ENCODE measurements at regions not wholly inside any gene's neighbourhood (a gene's known extent, or its start where the extent isn't known, plus 50 kb on each side); places are given as distances from the start of the nearest gene placed in this dataset.

DNA sequence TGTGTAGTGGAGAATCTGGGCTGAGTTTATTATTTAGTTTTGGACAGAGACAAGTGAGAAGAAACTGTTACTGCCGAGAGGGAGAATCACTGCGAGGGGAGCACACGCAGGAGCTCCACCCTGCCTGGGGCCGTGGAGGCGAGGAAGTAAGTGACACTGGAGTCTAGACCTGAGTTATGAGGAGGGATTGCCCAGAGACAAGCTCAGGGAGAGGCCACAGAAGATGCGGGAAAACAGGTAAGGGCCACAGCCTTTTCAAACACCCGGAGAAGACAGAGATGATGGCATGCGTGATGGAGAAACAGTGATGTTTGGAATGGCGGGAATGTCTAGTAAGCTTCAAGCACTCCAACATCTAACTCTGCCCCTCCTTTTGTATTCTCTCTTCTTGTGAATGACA is 84.1 kb downstream of the TNFSF11 start:
- no peak for DNase-seq (ENCODE audit: low spot score)

DNA sequence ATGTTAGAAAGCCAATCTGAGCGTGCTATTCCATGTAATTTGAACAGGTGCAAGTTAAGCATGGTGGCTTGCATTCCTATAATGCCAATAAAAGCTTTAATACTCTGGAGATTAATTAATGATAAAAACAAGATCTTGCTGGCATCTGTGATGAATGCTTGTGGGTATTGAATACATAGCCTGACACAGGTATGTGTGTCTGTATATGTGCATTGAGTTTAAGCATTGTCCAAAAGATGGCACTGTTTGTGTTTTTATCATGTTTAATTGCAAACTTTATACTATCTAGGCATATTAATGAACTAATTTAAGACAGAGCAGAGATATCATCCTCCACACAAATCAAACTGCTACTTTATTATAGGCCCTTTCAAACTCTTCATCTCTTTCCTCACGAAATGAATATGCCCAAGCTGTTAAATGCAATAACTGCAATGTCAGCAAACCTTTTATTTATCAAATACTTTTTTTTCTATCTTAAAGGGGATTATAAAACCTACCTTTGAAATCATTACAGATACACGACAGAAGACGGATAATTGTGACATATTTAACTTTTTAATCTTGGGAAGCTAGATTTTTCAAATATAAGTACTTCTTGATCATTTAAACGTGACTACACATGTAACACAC is 86.5 kb downstream of the TNFSF11 start:
- no peak for DNase-seq (ENCODE audit: low spot score)

GRCh38 chr13:42667638-42668037 is 93.7 kb downstream of the TNFSF11 start:
- no peak for DNase-seq (ENCODE audit: low spot score)

DNA sequence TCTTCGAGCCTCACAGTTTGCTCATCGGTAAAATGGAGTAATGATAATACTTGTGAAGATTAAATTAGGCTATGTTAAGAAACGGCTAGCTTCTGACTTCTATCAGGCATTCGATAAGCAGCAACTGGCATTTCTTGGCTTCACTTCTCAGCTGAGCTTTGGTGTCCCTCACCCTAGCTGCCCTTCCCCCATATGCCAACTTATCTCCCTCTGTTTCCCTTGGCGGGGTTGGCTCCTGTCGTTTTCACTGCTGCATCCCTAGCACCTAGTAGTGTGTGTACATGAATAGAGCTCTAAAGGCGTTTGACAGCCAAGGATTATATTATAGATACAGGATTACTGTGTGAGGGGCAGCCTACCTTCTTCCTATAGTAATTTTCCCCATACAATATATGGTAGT is 97.5 kb downstream of the TNFSF11 start:
- no peak for DNase-seq (ENCODE audit: low spot score)

DNA sequence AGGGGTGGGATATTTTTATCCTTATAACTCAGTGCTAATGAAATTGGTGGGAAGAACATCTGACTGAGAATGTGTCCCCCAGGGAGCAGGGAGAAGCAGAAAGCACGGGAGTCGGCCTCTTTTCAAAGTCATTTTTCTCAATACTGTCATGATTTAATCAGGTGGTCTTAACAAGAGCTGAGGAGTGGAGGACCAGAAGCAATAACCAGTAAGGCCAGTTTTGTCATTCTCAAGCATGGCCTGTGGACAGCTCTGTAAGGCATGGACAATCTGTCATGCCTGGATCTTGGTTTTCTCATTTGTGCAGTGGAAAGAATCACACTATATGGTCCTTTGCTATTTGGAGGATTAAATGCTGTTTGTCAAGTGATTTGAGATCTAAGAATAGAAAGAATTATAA is 99.7 kb downstream of the TNFSF11 start:
- no peak for DNase-seq (ENCODE audit: low spot score)

GRCh38 chr13:42680748-42681147 is 100.6 kb upstream of the FAM216B start:
- DNase-seq (ENCODE audit: low spot score), result no peak

DNA sequence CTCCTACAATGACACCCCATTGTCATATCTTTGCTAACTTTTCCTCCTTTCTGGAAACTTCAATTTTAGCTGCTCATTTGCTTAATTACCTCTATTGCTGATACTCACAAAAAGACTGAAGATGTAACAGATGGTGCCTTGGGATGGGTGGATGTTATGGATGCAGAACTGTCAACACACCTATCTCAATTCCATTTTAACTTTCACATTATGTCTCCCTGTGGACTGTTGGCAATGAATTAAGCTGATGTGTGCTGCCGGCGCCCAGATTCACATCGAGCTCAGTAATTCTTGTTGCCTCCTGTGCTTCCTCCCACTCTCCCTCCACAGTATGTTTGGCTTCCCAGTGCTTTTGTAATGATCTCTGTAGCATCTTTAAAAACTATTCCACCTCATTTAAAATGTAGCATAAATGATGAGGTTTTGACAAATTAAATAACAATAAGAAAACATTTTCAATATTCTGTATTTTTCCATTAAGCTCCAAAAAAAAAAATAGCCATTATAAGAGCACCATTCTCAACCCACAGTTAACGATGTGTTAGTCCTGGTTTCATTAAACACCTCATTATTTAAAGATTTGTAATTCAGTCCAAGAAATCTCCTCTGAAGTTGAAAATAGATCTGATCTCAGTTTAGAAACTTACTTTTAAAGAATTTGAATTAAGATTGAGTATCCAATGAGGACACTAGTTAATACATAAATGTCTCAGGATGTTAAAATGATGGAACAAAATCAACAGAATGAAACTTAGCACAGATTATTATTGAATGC is 99.9 kb upstream of the FAM216B start:
- DNase-seq (ENCODE audit: low spot score), result no peak

DNA sequence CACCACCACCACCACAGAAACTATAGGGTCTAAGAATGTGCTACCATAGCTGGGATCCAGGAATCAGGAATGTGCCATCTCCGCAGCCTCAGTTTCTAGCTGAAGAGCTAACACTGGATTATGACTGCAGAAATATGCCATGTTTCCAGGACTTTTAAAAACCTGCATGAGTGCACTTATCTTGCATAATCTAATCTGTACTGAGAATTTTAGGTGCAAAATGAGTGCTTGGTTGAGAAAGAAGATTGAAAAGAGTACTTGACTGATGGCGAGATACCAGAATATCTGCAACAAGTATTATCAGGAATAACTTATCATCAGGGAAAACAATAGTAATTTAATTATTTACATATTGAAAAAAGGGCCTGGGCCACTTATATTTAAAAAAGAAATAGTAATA is 97.2 kb upstream of the FAM216B start:
- DNase-seq (ENCODE audit: low spot score), result no peak

DNA sequence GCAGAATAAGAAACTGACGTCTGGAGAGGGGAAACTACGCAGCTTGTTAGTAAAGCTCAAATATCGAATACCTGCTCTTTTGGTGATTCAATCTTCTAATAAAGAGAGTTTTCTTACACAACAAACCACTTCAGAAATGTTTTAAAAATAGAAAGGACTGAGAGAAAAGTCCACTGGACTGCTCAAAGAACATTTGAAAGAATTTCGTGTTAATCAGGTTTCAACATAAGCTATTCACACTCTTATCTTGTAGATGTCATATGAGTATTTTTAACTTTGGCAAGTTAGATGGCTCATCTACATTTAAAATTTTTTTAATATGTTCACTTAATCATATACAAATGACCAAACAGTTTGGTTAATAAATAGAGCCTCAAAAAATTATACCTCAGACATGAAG is 95.6 kb upstream of the FAM216B start:
- no peak for DNase-seq (ENCODE audit: low spot score)

GRCh38 chr13:42686165-42686564 is 95.2 kb upstream of the FAM216B start:
- no peak for DNase-seq (ENCODE audit: low spot score)

DNA sequence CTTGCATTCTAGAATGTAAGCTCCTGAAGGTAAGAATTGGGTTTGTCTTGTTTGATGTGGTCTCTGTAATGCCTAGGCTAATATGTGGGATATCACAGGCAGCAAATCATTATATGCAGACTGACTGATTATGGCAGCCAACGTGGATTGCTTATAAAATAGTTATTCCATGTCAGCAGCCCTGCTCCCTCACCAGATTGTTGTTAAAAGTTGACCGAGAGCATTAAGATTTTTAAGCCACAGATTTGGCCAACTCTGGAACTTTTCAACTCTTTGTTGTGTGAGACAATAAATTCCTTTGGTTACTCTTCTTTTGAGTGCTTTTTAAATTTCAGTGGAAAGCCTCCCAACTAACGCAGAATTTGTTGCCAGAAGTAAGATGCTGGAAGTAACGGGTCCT is 92.6 kb upstream of the FAM216B start:
- DNase-seq (ENCODE audit: low spot score), result no peak

DNA sequence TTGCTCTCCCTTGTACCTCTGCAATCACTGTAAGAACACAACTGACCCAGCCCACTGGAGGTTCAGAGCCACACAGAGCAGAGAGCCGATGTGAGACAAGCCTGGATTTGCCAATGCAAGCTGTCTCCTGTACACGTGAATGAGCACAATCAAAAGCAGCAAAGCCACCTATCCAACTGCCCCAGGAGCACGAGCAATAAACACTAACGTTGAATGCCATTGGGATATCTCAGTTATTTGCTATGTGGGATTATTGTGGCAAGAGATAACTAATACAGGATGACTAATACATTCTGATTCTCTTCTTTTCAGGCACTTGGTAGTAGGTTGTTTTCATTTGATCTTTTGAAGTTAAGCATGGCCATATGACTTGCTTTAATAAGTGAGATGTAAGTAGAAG is 85.2 kb upstream of the FAM216B start:
- DNase-seq (ENCODE audit: low spot score), result no peak

DNA sequence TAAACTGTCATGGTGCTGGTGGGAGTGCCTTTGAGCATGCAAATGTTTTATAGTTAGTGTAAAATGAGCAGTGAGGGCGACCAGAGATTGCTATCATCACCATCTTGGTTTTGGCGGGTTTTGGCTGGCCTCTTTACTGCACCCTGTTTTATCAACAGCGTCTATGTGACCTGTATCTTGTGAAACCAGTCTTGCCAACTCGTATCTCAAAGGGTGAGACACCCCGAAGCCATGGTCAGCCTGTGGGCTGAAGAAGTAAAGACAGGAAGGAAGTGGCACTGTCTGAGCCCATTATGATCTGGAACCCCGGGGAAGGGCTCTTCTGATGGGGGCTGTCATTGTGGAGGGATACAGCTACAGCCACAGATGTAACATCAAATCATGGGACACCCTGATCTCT is 81.5 kb upstream of the FAM216B start:
- no peak for DNase-seq (ENCODE audit: low spot score)

DNA sequence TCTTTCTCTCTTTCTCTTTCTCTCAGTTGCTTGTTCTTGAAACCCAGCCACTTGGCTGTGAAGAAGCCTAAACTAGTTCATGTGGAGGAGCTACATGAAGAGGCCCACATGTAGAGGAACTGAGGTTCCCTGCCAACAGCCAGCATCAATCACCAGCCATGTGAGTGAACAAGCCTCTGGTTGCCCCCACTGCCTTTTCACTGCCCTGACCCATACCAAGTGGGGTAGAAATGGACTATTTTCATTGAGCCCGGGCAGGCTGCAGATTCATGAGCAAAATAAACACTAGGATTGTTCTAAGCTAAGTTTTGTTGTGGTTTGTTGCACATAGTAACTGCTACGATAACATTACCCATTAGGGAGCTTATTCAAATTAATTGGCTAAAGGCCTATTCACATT is 78.7 kb upstream of the FAM216B start:
- no peak for DNase-seq (ENCODE audit: low spot score)

DNA sequence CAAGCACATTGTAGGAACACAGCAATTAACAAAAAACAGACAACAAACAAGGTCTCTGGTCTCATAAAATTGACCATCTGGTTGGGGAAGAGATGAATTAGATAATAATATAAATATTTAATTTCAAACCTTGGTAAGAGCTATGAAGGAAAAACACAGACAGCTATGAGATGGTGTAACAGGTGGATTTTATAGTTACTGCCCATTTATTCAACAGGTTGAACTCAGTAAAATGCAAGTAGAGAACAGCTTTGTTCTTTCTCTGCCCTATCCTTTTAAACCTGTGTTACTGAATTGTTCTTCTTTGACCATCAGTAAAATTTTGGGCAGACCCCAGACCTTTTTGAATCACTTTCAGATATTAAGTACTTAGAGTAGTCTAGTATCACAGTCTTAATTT is 77.6 kb upstream of the FAM216B start:
- no peak for DNase-seq (ENCODE audit: low spot score)

GRCh38 chr13:42706286-42706685 is 75.1 kb upstream of the FAM216B start:
- DNase-seq (ENCODE audit: low spot score), result no peak

GRCh38 chr13:42707048-42707447 is 74.3 kb upstream of the FAM216B start:
- no peak for DNase-seq (ENCODE audit: low spot score)

DNA sequence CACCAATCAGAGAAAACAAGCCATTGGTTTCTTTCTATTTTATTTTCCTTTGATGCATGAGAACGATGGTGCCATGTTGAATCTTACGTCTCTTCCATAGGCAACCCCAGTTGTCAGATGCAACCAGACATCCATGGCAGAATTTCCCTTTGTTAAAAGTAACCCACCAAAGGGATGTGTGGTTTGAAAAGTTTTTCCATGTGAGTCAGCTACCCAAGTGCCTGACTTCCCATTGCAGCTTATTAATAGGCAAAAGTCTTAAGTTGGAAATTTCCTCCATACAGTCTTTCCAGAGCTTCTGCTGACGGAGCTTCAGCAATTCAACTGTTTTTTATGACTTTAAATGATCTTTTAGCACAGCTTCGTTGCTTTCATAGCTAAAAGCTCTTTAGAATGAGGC is 73.8 kb upstream of the FAM216B start:
- DNase-seq (ENCODE audit: low spot score), result no peak

DNA sequence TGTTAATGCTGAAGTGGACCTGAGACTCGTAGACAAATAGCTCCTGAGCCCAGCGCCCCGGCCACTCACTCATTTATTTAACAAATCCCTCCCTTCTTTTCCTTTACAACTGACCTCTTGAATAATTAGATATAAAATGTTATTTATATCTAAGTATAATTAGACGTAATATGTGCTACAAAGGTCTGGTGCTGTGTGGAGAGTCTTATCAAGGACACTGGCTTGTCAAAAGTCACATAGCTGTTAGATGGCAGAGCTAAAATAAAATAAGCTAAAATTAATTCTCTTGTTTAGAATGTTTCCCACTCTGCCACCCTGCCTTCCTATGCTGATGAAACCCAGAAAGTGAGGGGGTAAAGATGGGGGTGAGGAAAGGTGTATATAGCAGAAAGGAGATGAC is 73.0 kb upstream of the FAM216B start:
- no peak for DNase-seq (ENCODE audit: low spot score)

- DNase-seq (ENCODE audit: low spot score), result peak; percentile 8
Observed at GRCh38 chr13:42709276-42709675, 72.1 kb upstream of the FAM216B start.

GRCh38 chr13:42715909-42716308 is 65.5 kb upstream of the FAM216B start:
- DNase-seq (ENCODE audit: low spot score), result no peak

- no peak for DNase-seq (ENCODE audit: low spot score)
Observed at GRCh38 chr13:42717176-42717575, 64.2 kb upstream of the FAM216B start.

DNA sequence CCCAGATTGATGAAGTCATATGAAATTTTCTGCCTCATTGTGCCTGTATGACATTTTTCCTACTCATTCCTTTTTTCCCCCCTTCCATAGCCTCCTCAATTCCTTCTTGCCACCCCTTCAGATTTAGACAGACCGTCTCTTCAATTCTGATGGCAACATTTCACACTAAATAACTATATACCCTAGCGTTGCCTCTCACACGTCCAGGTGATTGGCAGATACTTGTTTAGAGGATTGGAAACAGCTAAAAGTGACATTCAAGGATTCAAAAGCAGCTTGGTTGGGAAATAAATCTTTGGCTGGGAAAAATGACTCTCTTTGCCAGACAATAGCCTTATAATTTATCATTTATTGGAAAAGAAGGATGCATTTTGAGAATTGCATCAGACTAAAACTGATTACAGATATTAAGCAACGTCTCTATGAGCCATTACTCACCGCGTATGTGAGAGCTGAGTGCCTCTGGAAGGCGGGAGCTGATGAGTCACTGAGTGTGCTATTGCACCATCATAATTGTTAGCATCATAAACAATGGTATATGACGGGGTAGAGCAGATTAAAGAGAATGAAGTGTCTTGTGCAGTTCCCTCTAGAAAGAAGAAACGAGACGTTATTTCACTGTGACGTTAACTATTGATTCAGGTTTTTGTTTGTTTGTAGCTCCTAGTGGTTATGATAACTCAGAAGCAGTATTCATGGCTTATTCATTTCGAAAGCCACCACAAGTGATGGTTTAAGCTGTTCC is 61.1 kb upstream of the FAM216B start:
- peak; percentile 94 for DNase-seq (ENCODE audit: low spot score)
